GM12878 (cell line): ENCODE measurements at regions not wholly inside any gene's neighbourhood (a gene's known extent, or its start where the extent isn't known, plus 50 kb on each side); places are given as distances from the start of the nearest gene placed in this dataset.

Experiments
- ATAC-seq: fragments of 200-7000 bp; cut with Tn5 transposase; 3 replicates; pipeline ENCODE4 v1.9.1; 2020; ENCODE audit warnings: mild to moderate bottlenecking, moderate library complexity
- BruUV-seq: library from RNA; stranded (reverse); fragments of 400-500 nt; replicated peaks from 2 replicates; lab custom pipeline; 2021; lab: Mats Ljungman, UMichigan
- CTCF ChIA-PET: fragments of 300-600 bp; sonication (Branson Sonifier 250); formaldehyde crosslinking; extraction: SDS; loops from one replicate; lab custom pipeline; 2021; ENCODE audit warnings: inconsistent platforms; lab: Yijun Ruan, JAX
- POLR2A ChIA-PET: fragments of 350-600 bp; formaldehyde crosslinking; extraction: SDS; loops from one replicate; lab custom pipeline; 2021; ENCODE audit warnings: inconsistent platforms; lab: Charles Lee
- RAD21 ChIA-PET: fragments of 300-600 bp; sonication (Branson Sonifier 250); formaldehyde crosslinking; loops from one replicate; lab custom pipeline; 2023; ENCODE audit warnings: antibody characterized with exemption; ENCODE audit not compliant: unreplicated experiment; lab: Charles Lee
- SMC1A ChIA-PET: fragments of 300-600 bp; sonication (Branson Sonifier 250); formaldehyde crosslinking; loops from one replicate; lab custom pipeline; 2023; ENCODE audit not compliant: unreplicated experiment, uncharacterized antibody; lab: Charles Lee
- DNase-seq: peaks from one replicate; pipeline ENCODE4 v3.0.0-alpha.2; 2011; ENCODE audit warnings: low read depth, low spot score
- FAIRE-seq: peaks from 3 replicates; lab custom pipeline; 2011; peaks lifted over from hg19 to GRCh38; lab: Jason Lieb, UNC
- H2AFZ ChIP-seq: 2 replicates; pipeline ENCODE4 v1.6.0; 2011; ENCODE audit warnings: low read depth, low read length, control low read depth; ENCODE audit not compliant: control insufficient read depth
- H3K27ac ChIP-seq: 2 replicates; pipeline ENCODE4 v1.5.1; 2011; ENCODE audit warnings: control low read depth; ENCODE audit not compliant: control insufficient read depth, insufficient read depth
- H3K27me3 ChIP-seq, 2 experiments: replicated peaks in 1 of 2; 2 replicates each; pipeline versions ENCODE4 v1.6.0 to v1.6.1; 2011; ENCODE audit warnings: low read length in 1 of 2; ENCODE audit not compliant: control insufficient read depth in 2 of 2, insufficient read depth in 2 of 2
- H3K36me3 ChIP-seq, 2 experiments: 2 replicates each; pipeline ENCODE4 v1.5.1; 2011; ENCODE audit warnings: low read length in 1 of 2; ENCODE audit not compliant: control insufficient read depth in 2 of 2, insufficient read depth in 2 of 2
- H3K4me1 ChIP-seq: 2 replicates; pipeline ENCODE4 v1.6.1; 2011; ENCODE audit warnings: mild to moderate bottlenecking, low read length, moderate library complexity, mixed read lengths; ENCODE audit not compliant: control insufficient read depth, insufficient read depth
- H3K4me2 ChIP-seq: 2 replicates; pipeline ENCODE4 v1.6.0; 2011; ENCODE audit warnings: control low read depth; ENCODE audit not compliant: control insufficient read depth, insufficient read depth
- H3K4me3 ChIP-seq: fragments of 200-600 bp; sonication (generic); 2 replicates; pipeline ENCODE4 v1.5.1; 2016
- H3K79me2 ChIP-seq: 2 replicates; pipeline ENCODE4 v1.6.0; 2011; ENCODE audit warnings: low read length; ENCODE audit not compliant: control insufficient read depth, insufficient read depth
- H3K9ac ChIP-seq: 2 replicates; pipeline ENCODE4 v1.8.0; 2011; ENCODE audit warnings: low read length, control low read depth, mixed read lengths; ENCODE audit not compliant: control insufficient read depth, insufficient read depth
- H3K9me3 ChIP-seq: replicated peaks from 3 replicates; pipeline ENCODE4 v1.5.1; 2011; ENCODE audit warnings: mild to moderate bottlenecking, low read length; ENCODE audit not compliant: control insufficient read depth, insufficient read depth
- H4K20me1 ChIP-seq: 2 replicates; pipeline ENCODE4 v1.6.0; 2011; ENCODE audit not compliant: control insufficient read depth, insufficient read depth
- E2F4 ChIP-seq: IDR thresholded peaks from 2 replicates; pipeline ENCODE4 v1.6.1; 2012; ENCODE audit warnings: low read depth, low read length, improper control_type of control experiment
- E2F8 ChIP-seq: fragments of 450-650 bp; IDR thresholded peaks from 2 replicates; pipeline ENCODE4 v1.6.1; 2018; ENCODE audit warnings: mild to moderate bottlenecking, low read depth, moderate library complexity; ENCODE audit not compliant: partially characterized antibody
- ETV6 ChIP-seq, 2 experiments: fragments of 450-650 bp in 1 of 2; IDR thresholded peaks in 1 of 2; conservative IDR thresholded peaks in 1 of 2; 2 replicates each; pipeline ENCODE4 v1.6.1; 2014; ENCODE audit warnings: antibody characterized with exemption in 1 of 2, borderline replicate concordance in 1 of 2, low read depth in 1 of 2, mild to moderate bottlenecking in 1 of 2, moderate library complexity in 1 of 2
- NRF1 ChIP-seq: conservative IDR thresholded peaks from 2 replicates; pipeline ENCODE4 v1.6.1; 2011; ENCODE audit warnings: mild to moderate bottlenecking, low read depth, low read length, improper control_type of control experiment
- RELA ChIP-seq: fragments of 450-650 bp; IDR thresholded peaks from 2 replicates; pipeline ENCODE4 v1.8.0; 2014; ENCODE audit warnings: borderline replicate concordance; ENCODE audit not compliant: partially characterized antibody
- WGBS: methylation state at CpG from one replicate; pipeline ENCODE4 v1.1.6; 2016; ENCODE audit warnings: low lambda C conversion rate; ENCODE audit not compliant: insufficient replicate concordance, insufficient coverage; ENCODE audit errors: missing lambda C conversion rate; 5-methylcytosine and 5-hydroxymethylcytosine counted together
- in situ Hi-C: fragments of 300-500 bp; cut with MboI; formaldehyde crosslinking; loops from 9 replicates; pipeline ENCODE4 v1.14.3; 2018; ENCODE audit warnings: mixed read lengths
- intact Hi-C: fragments of 100-400 bp; cut with micrococcal nuclease; formaldehyde crosslinking; loops from one replicate; pipeline ENCODE4 v1.14.2; 2022; ENCODE audit not compliant: unreplicated experiment

GRCh38 chr7:8965177-8965576 lies 531.8 kb downstream of the NXPH1 start:
- Histone ChIP-seq H3K4me1 (no peaks in the 10 kb centered on the region), H2AFZ (no peak overlapping the region), H4K20me1 (no peaks in the 10 kb centered on the region)
- 45% methylated on average over 3 of the region's 3 CpGs for WGBS
- FAIRE-seq (no peak), DNase-seq (no peak)
- CTCF ChIA-PET, result no interaction called here
- TF ChIP-seq E2F8, result no peak
- no peak for TF ChIP-seq RELA
- no peak for TF ChIP-seq NRF1
- TF ChIP-seq ETV6 (conservative IDR thresholded peaks at IDR 0.05 in 1 of 2, IDR thresholded peaks at IDR 0.05 in 1 of 2; ENCODE audit: borderline replicate concordance in 1 of 2, low read depth in 1 of 2), result no peak
- TF ChIP-seq E2F4, result no peak
- TF ChIP-seq, all 136 proteins: peak for 0
- Histone ChIP-seq H3K4me3 (no peak overlapping the region), H3K27me3 (no peaks in the 10 kb centered on the region), H3K9ac (no peak overlapping the region), H3K36me3 (no peaks in the 10 kb centered on the region), H3K79me2 (no peaks in the 10 kb centered on the region), H3K27ac (no peak overlapping the region), H3K9me3 (no peaks in the 10 kb centered on the region), H3K4me2 (no peak overlapping the region)
- BruUV-seq, result no TSS peak
- ChIA-PET RAD21 (no interaction called here), SMC1A (no interaction called here), POLR2A (no interaction called here)
- no peak for ATAC-seq
- in situ Hi-C loops, result no loop called here
- intact Hi-C loops, result no loop called here
